ENCODE measurements at regions not wholly inside any gene's neighbourhood (a gene's known extent, or its start where the extent isn't known, plus 50 kb on each side); places are given as distances from the start of the nearest gene placed in this dataset.

DNA sequence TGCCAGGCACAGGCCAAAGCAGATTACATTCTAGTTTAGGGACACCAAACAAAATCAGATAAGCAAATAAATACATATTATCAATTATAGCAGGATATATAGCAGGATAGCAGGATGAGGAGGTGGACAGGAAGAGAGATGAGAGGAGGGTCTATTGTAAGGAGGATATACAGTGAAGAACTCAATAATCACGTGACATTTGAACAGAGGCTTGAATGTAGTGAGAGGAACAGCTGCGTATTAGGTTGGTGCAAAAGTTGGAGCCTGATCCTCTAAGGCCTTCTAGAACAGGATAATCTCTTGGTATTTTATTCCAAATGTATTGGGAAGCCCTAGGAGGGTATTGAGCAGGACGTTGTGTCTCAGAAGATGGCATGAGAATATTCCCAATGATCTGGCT lies 136.7 kb downstream of the CYLD start:
- no peak for TF ChIP-seq POLR2AphosphoS5 (IDR thresholded peaks at IDR 0.05)
- TF ChIP-seq, protein P1, sequence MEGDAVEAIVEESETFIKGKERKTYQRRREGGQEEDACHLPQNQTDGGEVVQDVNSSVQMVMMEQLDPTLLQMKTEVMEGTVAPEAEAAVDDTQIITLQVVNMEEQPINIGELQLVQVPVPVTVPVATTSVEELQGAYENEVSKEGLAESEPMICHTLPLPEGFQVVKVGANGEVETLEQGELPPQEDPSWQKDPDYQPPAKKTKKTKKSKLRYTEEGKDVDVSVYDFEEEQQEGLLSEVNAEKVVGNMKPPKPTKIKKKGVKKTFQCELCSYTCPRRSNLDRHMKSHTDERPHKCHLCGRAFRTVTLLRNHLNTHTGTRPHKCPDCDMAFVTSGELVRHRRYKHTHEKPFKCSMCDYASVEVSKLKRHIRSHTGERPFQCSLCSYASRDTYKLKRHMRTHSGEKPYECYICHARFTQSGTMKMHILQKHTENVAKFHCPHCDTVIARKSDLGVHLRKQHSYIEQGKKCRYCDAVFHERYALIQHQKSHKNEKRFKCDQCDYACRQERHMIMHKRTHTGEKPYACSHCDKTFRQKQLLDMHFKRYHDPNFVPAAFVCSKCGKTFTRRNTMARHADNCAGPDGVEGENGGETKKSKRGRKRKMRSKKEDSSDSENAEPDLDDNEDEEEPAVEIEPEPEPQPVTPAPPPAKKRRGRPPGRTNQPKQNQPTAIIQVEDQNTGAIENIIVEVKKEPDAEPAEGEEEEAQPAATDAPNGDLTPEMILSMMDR (IDR thresholded peaks at IDR 0.05): no peak
- no peak for TF ChIP-seq POLR2A (IDR thresholded peaks at IDR 0.05)
